NCI-H1048 (cell line): ENCODE measurements at regions not wholly inside any gene's neighbourhood (a gene's known extent, or its start where the extent isn't known, plus 50 kb on each side); places are given as distances from the start of the nearest gene placed in this dataset.

Source experiments
- DNase-seq: peaks from one replicate; lab custom pipeline; 2025; lab: John Stamatoyannopoulos, UW

DNA sequence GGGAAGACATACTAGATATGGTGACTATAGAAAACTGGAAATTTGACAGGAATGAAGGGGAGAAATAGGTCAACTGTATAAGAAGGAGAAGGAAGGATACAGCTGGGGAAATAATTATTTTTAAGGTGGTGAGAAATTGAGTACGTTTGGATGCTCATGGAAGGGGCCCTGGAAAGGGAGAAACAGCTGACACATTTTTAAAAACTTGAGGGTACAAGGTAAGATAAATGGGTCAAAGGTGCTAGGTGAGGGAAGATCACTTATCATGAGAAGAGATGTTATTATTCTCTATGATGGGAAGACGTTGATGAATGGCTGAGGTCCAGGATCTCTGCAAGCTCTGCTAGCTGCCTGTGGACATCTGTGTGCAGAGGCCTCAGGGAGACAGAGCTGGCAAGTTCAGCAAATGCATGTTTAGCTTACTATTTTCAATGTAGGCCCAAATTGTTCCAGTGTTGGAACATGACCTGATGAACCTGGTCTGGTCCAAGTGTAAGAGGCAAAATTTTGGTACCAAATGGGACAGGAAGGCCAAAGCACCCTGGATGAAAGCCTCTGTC lies 181.7 kb downstream of the MTRR start:
- no peak for DNase-seq

DNA sequence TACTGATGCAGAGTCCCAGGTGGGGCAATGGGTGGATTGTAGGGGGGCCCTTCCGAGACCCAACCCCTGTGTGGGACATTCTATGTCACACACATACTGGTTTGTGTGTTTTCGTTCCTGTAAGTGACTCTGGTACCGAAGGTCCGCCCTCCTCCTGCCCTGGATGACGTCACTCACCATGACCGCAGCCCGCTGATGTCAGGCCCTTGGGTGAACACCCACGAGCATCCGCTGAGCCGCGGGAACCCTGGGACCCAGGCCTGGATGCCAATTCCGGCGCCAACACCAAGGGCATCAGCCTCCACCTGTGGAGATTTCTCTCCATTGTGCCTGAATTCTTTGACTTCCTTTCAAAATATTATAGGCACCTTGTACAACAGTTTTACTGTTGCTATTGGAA lies 184.3 kb downstream of the MTRR start:
- no peak for DNase-seq

DNA sequence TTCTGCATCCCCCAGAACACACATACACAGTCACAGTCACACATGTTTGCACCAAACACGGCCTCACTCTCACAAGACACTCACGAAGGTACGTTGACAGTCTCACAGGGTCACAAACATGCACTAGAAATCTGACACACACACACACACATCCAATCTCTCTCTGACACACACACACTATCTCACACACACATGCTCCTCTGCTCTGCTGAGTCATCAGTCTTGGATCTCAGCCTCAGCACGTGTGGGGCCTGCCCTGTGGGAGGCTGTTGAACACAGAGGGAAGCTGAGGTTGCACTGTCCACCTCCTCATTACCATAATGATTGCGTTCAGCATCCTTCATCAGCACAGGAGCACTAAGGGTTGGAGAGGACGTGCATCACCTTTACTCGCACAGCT lies 188.8 kb downstream of the MTRR start:
- DNase-seq = no peak

DNA sequence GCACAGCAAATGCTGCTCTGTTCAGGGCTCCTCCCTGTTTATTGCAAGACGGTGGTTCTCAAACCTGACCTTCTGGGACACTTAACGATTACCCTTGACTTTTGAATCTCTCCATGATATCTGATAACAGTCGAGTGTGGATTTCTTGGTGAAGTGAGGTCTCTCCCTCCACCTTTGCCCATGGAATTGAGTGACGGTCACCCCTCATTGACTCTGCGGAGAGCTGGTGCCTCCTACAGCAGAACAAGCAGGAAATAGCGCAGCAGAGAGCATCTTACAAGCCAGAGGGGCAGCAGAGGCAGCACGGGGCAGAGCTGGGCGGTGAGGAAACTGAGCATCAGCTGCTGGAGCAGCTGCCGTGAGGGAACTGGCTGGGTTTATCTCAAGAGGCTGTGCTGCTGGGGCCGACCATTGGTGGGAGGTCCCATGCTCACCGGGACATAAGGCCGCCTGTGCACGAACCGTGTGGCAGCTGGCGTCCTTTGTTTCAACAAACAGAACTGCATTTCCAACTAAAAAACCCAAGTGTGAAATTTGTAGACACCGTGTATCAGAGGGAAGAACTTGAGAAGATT lies 189.8 kb downstream of the MTRR start:
- no peak for DNase-seq

DNA sequence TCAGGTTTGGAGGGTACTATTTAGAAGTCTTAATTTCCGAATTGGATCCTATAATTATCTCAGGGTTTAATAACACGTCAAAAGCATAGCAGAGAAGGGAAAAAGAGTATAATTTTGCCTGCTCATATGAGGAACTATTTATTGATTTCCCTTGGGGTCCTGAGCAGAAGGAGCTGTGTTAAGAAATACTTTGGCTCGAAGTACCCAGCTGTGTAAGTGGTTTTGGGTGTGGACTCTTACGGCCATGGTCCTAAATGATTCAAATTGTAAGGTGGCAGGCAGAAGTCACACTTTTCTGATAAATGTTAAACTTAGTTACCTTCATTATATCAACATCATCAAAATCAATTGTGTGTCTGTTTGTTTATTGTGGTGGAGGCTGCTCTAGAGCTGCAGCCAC lies 190.4 kb downstream of the MTRR start:
- DNase-seq = no peak

DNA sequence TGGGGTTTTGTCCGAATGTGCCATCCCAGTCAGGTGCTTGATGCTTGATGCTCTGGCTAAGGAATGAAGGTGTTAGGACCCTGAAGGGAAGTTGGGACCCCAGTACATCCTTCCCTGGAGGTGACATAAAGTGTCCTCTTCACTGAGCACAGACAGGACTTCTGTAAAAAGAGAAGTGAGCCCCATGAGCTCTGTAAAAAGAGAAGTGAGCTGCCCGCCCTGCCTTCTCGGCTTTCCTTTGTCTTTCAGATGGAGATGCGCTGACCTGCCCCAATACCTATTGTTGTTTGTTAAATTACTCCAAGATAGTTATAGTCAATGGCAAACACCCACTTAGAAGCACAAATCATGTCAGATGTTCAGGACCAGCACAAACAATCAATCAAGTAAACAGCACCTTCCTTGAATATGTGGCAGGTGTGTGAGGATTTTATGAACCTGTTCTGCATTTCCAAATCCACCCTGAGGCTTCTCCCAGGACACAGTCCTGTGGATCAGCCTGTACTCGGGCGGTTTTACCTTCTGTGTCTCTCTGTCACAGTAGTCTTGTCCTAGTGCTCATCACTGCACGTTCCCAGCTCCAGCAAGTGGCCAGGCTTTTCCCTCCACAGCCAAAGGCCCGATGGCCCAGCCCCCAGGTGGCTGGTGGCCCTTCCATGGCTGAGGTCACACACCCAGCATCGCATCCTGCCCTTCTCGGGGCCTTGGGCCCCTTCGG lies 191.4 kb downstream of the MTRR start:
- DNase-seq = no peak

DNA sequence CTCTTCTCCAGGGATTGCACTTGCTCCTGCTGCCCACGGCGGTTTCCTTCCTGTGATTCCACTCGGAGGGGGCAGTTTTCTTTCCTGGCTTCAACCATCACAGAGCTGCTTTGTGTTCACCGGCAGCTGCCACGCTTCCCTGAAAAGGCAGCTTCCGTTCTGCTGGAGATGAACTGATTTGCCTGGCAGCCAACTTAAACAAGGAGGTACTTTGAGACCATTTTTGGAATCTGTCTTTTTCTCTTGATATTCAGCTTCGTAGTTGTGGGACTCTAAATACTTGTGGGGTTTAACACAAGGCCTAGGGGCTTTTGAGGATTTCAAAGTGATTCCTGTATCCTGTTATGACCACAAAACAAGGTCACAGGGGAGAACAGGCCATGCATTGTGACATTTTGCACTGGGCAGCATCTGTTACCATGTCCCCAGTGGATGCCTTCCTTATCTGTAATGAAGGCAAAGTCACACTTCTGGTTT lies 192.0 kb downstream of the MTRR start:
- DNase-seq = no peak

DNA sequence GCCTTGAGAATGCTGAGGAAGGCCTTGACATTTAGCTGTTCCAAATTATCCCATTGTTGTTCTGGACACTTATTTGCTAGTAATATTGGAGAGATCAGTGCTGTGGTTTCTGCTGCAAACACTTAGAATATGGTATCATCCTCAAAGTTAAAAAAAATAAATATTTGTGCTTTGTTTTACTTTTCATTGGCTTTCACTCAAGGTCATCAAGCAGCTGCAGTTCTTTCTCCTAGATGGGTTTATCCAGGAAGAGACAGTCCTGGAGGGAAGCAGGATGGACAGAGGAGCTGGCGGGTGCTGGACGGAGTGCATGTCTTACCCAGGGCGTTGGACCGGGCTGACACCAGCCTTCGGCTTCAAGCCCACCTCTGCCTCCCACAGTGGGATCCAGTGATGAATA lies 193.6 kb downstream of the MTRR start:
- no peak for DNase-seq

DNA sequence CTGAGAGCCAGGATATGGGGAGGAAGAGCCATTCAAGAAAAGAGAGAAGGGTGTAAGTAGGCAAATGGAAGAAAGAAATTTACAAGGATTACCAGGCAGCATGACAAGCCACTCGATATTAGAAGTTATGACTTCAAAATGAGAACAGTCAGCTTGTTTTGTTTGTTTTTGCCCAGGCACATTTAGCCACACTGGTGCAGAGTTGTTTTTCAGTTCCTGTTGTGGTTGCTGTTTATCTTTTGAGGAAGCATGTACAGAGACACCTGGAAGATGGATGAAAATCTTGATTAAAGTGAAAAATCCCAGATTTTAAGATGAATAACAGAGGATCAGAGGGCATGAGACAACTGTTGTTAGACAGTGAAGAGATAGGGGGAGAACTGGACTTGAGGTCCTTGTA lies 199.1 kb downstream of the MTRR start:
- DNase-seq = no peak

DNA sequence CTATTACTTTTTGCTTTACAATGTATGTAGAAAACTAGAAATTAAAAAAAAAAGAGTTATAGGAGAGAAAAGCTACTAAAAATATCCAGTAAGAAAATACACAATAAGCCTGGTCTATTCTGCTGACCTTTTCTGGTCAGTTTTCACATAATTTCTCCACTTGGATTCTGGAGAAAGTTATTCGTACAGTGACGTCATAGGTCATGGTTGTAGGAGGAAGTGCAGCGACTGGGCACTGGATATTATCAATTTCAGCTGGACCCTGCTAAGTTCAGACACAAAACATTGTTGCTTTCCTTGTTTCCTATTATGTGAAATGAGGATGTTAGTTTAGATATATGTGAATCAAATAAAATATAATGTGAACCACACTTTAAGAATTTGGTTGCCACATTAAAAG lies 201.2 kb downstream of the MTRR start:
- no peak for DNase-seq

DNA sequence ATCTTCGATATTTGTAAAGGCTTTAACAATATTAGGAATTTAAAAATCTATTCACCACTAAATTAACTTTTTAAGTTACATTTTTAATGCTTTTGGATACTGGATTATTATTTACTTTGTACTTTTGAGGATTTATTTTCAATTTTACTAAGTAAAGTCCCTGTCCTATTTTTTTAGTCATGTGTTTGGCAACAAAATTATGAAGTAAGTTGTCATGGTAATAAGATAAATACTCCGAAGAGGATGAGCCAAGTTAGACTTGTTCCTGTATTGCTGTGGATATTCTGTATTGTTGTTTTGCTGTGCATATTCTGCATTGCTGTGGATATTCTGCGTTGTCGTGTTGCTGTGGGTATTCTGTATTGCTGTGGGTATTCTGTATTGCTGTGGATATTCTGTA lies 210.1 kb downstream of the MTRR start:
- DNase-seq = no peak

DNA sequence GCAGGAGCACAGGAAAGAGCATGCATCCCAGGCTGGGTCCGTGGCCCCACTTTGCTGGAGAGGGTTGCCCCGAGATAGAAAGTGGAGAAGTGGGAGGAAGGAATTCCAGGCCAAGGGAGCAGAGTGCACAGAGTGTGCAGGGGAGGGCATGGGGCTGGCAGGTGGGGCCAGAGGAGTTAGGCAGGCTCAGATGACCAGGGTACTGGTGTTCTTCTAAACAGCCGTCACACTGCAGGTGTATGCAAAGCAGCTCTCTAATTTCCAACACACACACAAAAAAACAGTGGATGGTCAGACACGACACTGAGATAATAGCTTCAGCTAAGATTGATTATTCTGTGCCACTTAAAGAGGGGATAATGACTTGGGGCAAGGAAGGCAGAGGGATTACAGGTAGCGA lies 212.2 kb downstream of the MTRR start:
- no peak for DNase-seq

DNA sequence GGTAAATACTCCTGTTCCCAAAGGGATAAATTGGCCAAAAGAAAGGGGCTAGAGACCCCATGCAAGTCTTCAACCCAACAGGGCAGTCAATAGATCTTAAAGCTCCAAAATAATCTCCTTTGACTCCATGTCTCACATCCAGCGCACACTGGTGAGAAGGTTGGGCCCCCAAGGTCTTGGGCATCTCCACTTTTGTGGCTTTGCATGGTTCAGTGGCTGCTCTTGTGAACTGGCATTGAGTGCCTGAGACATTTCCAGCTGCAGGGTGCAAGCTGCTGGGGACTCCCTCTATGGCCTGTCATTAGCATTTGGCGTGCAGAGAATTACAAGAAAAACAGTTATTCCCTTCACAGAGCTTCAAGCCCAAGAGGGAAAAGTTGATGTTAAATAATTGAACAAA lies 224.7 kb downstream of the MTRR start:
- no peak for DNase-seq

DNA sequence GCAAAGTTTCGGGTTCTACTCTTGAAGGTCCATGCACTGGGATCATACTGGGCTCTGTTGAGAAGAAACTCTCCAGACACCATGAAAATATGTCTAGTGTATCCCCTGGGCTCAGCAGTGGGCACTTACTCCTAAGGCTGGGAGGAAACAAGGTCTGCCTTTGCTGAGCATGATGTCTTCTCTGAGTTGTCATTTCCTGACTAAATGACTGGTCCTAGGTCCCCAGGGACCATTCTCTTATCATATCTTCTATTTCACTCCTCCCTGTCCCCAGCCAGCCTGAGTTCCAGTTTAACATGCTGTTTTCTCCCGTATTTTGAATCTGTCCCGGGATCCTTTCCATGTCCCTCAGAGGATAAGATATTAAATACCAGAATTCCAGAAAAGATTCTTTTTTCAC lies 225.4 kb downstream of the MTRR start:
- DNase-seq = no peak

DNA sequence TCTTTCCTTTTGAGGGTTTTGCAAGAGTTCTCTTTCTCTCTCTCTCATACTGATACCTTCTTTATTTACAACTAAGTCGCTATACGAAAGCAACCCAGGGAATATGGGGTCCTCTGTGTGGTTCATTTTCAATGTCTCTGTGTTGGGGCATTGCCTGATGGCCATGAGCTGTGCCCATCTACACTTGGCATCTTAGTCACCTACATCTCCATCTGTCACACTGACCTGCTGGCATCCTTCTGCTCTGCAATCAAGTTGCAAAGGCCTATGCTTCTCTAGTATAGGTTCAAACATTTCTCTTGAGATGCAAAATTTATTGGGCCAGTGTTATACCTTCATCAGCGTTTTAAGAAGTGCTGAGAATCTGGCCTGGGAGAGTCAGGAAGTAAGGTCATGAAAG lies 228.2 kb downstream of the MTRR start:
- DNase-seq = no peak

DNA sequence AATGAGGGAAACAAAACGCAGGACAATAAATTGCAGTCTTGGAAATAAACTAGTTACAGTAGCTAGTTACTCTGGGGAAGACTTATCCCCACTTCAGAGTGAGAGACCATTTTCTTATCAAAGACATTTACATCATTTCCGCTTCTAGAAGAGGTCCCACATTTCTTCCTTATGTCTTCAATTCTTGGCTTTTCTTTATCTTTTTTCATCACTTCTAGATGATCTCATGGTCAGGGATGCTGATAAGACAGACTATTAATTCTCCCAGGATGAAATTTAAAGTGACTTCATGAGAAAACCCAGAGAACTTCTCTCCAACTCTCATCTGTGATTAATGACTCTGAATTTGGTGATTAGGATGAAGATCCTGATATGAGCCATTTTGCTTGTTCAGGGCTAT lies 229.1 kb downstream of the MTRR start:
- DNase-seq = no peak

DNA sequence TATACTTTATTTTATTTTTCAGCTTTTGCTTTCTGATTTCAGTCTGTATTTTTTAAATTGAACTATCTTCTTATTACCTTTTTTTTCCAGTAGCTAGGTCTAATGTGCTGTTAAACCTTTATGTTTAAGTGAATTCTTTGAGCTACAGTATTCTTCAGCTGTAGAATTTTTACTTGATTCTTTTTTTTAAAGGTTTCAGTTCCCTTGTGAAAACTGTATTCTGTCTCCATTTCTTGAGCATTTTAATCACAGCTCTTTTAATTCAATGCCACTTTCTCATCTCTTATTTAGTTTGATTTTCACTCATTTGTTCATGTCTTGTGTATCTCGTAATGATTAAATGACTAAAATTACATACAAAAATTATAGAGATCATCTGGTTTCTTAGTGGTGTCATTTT lies 233.8 kb downstream of the MTRR start:
- DNase-seq = no peak

DNA sequence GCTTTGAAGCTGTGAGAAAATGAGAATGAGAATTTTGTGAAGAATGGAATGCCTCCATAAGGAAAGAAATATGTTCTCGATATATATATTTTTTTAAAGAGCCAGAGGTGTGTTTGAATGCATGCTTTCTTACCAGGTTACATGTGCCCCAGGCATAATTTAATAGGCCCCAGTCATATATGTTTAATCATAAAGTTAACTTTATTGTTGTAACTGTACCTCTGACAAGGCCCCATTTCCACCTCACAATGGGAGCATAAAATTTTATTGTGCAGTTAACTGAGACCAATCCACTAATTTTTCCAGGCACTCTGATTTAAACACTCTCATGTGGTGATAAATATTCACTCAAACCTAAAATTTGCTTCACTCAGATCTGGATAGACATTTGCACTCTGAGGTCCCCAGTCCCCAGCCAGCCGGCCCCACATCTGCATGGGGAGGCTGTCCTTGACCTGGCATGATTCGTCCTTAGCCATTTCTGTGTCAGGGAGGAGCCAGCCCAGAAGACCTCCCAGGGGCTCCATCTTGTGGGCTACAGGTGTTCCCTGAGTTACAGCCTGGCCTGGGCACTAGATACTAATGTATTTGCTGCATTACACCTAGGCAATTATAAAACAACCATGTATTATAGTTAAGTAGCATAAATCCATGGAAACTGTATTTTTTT lies 245.8 kb downstream of the MTRR start:
- DNase-seq = no peak

DNA sequence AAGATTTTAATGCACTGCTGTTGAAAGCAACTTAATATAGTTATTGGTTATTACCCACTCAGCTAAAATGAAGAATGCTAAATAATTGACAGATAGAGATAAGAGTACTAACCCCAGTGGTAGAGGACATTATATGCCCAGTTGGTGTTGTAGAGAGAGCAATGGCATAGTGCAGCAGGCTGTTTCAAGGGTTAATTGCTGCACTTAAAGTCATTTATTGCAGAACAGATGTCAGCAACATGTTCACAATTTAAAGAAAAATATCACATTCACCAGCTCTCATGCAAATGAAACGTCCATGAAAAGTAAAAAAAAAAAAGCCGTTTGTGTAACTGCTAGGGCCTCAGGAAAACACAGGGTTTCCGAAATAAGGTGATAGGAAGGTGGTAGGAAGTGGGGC lies 254.6 kb downstream of the MTRR start:
- no peak for DNase-seq

DNA sequence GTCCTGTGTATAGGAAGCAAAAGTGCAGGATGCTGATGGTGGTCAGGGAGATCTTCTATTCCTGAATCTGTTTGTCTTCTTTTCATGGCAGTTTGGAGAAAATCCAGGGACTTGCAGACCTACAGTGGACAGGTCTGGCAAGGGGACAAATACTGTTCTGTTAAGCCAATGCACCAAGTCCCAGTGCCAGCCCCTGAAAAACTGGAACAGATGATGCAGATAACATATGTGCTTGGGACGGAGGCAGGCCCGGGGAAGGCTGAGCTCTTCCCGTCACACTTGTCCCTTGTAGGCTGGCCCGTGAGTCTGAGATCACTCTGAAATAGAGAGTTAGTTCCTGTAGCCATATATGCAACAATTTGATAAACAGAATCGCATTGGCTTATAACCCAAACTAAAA lies 265.7 kb downstream of the MTRR start:
- DNase-seq = no peak

DNA sequence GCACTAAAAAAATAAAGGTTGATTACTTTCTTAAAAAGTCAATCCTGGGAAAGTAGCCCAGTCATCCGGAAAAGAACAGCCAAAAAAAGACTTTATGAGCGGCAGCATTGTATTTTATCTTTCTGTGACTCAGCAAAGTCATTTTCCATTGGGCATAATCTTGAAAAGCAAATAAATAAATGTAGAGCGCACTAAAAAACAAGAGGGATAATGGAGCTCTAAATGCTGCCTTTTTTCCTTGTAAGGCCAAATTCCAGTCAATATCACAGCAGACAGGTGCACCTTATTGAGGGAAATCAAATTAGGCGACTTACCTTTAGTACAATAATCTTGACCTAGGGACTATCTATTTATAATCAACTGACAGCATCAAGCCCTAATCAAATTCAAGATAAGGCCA lies 266.8 kb downstream of the MTRR start:
- no peak for DNase-seq

DNA sequence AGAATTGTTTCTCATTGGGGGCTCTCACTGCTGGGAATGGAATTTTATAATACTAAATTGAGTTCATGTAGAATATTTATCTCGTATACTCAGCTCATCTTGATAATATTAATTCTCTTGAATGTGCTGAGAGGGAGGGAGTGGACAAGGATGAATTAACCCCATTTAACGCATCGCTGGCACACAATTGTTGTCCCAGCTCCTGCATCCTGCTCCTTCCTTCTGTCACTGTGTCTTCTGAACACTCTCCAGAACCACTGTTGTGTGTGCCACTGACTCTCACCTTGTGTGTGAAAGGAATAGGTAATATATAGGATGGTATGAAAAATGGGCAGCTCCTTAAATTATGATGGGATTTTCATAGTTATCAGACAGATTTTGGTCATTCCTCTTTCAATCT lies 267.3 kb downstream of the MTRR start:
- no peak for DNase-seq

DNA sequence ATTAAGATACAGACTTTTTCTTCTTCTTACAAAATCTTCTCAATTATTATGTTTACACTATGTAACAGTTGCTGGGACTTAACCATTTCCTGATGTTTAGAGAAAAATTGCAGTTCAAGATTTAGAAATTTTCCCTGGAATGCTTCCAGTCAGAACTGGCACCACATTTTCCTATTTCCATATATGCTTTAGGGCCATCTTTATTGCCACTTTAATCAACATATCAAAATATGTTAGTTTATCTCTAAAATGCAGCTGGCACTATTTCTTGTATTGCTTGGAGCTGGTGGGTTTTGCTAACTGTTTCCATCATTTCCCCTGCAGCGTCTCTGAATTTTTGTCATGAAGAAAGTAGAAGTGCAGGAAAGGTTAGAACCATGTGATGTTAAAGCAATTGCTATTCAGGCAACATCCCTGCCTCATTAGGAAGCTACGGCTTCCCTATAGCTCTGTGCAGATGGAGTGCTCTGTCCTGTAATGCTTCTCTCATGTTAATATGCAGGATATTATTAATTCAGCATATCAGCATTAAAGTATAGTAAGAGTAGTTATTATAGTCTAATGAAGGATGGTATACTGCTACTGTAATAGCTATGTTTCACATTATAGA lies 269.1 kb downstream of the MTRR start:
- DNase-seq = no peak
